GM12875 (cell line): ENCODE measurements at regions not wholly inside any gene's neighbourhood (a gene's known extent, or its start where the extent isn't known, plus 50 kb on each side); places are given as distances from the start of the nearest gene placed in this dataset.

Experiments
- H3K4me3 ChIP-seq: one replicate; pipeline ENCODE4 v1.5.1; 2011; ENCODE audit warnings: low read depth, low read length, control low read depth
- TF ChIP-seq, protein P1 (sequence below): IDR thresholded peaks from 2 replicates; pipeline ENCODE4 v1.5.1; 2011; ENCODE audit warnings: low read depth, mild to moderate bottlenecking, control low read depth, inconsistent platforms, low read length, moderate library complexity, borderline replicate concordance; ENCODE audit not compliant: insufficient read depth

DNA sequence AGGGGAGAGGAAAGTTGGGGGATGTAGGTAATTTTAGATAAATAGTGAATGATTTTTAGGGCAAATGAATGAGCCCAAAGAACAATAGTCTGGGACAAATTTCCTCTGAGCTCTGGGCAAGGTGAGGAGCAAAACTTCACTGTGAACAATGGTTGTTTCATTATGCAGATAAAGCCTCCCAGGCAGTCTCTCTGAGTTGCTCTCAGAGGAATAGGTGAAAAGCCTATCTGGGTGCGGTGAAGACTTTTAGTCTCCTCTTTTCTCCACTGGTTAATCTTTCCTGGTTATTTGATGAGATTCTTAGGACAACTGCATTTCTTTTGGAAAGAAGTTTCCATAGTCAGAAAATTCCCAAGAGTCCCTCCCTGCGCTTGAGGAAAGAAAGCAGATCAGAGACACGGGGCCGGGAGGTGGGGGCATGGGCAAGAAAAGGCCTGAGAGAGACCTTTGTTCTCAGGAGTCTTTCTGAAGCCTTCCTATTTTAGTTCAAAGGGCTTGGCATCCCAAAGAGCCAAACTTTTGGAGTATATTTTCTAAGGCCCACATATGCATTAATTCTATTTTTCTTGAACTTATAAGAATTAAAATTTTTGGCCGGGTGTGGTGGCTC, 353.6 kb upstream of the SLCO3A1 start:
- TF ChIP-seq, protein P1, sequence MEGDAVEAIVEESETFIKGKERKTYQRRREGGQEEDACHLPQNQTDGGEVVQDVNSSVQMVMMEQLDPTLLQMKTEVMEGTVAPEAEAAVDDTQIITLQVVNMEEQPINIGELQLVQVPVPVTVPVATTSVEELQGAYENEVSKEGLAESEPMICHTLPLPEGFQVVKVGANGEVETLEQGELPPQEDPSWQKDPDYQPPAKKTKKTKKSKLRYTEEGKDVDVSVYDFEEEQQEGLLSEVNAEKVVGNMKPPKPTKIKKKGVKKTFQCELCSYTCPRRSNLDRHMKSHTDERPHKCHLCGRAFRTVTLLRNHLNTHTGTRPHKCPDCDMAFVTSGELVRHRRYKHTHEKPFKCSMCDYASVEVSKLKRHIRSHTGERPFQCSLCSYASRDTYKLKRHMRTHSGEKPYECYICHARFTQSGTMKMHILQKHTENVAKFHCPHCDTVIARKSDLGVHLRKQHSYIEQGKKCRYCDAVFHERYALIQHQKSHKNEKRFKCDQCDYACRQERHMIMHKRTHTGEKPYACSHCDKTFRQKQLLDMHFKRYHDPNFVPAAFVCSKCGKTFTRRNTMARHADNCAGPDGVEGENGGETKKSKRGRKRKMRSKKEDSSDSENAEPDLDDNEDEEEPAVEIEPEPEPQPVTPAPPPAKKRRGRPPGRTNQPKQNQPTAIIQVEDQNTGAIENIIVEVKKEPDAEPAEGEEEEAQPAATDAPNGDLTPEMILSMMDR = no peak
- no peak overlapping the region for H3K4me3 ChIP-seq

DNA sequence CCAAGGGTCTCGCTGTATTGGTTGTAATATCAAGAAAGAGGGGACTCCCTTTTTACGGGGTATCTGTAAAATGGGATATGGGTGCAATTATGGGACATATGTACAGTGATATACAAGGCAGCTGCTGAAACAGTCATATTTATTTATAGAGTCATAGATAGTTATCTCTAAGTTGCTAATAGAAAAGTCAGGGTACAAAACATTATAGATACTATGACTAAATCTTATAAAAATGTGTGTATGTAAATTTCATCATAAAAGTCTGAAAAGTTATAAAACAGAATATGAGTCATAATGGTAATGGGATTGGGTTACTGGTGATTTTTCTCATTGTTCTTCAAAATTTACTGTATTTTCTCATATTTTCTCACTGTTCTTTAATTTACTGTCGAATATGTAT, 344.9 kb upstream of the SLCO3A1 start:
- H3K4me3 ChIP-seq = no peak overlapping the region
- TF ChIP-seq, protein P1 = no peak

DNA sequence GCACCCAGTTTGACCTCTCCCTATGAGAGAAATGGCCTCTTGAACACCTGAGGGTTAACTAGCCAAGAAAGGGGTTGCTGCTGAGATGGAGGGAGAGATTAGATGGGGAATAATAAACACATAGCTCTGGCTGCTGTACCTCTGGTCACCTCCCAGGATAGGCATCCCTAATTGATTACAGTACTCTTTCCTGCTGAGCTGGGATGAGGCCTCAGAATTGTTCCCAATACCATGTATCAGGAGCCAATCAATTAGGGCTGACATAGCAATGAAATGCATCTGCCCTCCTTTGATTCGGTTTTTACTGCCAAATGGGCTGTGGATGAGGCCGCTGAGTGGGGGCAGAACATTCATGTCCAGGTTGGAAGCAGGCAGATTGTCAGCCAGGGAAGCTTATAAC, 339.4 kb upstream of the SLCO3A1 start:
- TF ChIP-seq, protein P1 = no peak
- H3K4me3 ChIP-seq = no peak overlapping the region

DNA sequence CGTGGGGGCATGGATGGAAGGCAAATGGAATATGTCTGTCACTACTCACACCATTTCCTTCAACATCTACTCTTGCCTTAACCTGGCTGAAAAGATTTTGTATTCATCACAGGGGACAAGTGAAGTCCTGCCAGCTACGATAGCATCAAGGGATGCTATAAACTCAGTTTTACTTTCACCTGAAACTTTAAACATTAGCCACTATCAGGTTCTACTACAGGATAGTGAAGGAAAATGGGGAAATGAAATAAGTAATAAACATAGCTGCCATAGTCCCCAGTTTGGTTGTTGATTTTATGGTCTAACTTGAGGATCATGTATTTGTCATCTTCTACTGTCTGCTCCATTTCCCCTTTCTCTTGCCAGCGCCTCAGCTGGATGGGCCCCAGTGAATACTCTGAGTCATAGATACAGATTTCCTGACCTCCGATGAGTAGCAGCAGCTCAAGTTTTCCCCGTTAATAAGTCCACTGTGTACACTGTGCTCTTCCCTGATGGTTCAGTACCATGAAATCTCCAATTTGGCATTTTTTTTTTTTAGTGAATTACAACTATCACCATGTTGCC, 338.2 kb upstream of the SLCO3A1 start:
- no peak overlapping the region for H3K4me3 ChIP-seq
- TF ChIP-seq, protein P1 = no peak

DNA sequence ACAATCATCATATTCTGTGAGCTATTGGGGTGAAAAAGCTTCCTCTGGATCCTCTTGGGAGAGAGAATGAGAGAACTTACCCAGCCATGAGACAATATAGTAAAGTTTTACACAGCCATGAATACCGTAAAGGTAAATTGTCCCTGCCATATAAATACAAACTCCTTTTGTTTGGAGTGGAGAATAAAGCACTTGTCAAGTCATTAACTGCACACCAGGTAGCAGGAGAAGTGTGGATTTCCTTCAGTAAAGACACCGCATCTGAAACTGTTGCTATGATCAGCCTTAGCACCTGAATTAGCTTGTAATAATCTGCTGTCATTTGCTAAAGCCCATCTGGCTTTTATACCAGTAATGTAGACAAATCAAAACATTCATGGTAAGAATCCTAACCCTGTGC, 336.6 kb upstream of the SLCO3A1 start:
- no peak overlapping the region for H3K4me3 ChIP-seq
- TF ChIP-seq, protein P1 = no peak

DNA sequence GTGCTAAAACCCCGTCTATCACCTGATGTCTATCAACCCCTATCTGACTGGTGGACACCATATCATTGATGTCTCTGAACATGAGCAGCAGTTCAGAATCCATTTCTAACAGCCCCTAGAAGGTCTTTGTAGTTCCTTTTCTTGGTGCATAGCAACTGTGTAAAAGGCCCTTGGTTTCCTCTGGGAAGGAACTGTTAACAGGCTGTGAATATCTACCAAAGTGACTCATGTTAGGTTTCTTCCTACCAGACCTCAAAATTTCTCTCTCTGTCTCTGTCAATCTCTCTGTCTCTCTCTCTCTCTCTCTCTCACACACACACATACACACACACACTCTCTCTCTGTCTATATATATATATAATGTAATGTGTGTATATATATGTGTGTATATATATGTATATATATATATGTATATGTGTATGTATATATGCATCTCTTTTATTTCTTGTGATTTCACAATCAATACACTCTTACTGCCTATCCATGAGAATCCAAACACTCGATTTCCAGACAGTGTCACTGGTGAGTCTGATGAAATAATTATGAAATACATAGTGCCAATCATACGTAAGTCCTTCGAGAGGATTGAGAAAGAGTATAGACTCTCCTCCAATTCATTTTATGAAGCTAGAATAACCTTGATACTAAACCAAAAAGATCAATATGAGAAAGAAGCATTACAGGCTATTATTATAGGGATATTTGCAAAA, 335.9 kb upstream of the SLCO3A1 start:
- TF ChIP-seq, protein P1 = no peak
- H3K4me3 ChIP-seq = no peak overlapping the region

DNA sequence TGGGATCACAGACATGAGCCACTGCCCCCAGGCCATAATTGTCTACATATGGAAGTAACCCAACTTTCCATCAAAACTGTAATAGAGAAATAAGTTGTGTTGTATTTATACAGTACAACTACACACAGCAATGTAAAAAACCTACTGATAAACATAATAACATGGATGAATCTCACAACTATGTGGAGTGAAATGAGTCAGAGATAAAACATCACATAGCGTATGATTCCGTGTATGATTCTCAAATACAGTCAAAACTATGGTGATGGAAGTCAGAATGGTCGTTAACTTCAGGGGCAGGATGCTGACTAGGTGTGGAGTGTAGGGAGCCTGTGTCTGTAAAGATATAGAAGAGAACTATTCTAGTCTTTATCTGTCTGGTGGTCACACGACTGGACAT, 332.7 kb upstream of the SLCO3A1 start:
- no peak overlapping the region for H3K4me3 ChIP-seq
- TF ChIP-seq, protein P1 = no peak
